H1 (cell line): ENCODE measurements at regions not wholly inside any gene's neighbourhood (a gene's known extent, or its start where the extent isn't known, plus 50 kb on each side); places are given as distances from the start of the nearest gene placed in this dataset.

Experiments
- CTCF ChIA-PET: fragments of 300-600 bp; sonication (Branson Sonifier 250); formaldehyde crosslinking; loops from one replicate; lab custom pipeline; 2021; ENCODE audit not compliant: partially characterized antibody; lab: Charles Lee
- POLR2A ChIA-PET: fragments of 300-600 bp; sonication (Branson Sonifier 250); formaldehyde crosslinking; loops from one replicate; lab custom pipeline; 2021; ENCODE audit warnings: inconsistent platforms; ENCODE audit not compliant: partially characterized antibody; lab: Charles Lee
- DNase-seq, 2 experiments: peaks; one replicate each; pipeline versions ENCODE4 v3.0.0 to v3.0.0-alpha.2; 2010 to 2022; ENCODE audit warnings: low spot score in 2 of 2, low read depth in 1 of 2, mixed read lengths in 1 of 2
- FAIRE-seq: peaks from 2 replicates; lab custom pipeline; 2011; peaks lifted over from hg19 to GRCh38; lab: Jason Lieb, UNC
- H2AFZ ChIP-seq: 2 replicates; pipeline ENCODE4 v1.8.1; 2012; ENCODE audit warnings: low read length, inconsistent platforms
- H2AK5ac ChIP-seq: 2 replicates; pipeline ENCODE4 v1.6.1; 2013; ENCODE audit warnings: low read depth, low read length
- H2BK120ac ChIP-seq: replicated peaks from 2 replicates; pipeline ENCODE3; 2013; ENCODE audit warnings: low read depth, low read length, inconsistent platforms
- H2BK12ac ChIP-seq: 2 replicates; pipeline ENCODE4 v1.6.1; 2013; ENCODE audit warnings: low read depth, low read length
- H2BK15ac ChIP-seq: 2 replicates; pipeline ENCODE4 v1.6.1; 2013; ENCODE audit warnings: low read length
- H2BK20ac ChIP-seq: 2 replicates; pipeline ENCODE4 v1.6.1; 2013; ENCODE audit warnings: low read length
- H2BK5ac ChIP-seq: 2 replicates; pipeline ENCODE4 v1.6.1; 2013; ENCODE audit warnings: low read depth, low read length
- H3K14ac ChIP-seq: 2 replicates; pipeline ENCODE4 v1.6.1; 2013; ENCODE audit warnings: inconsistent platforms; ENCODE audit not compliant: insufficient read length
- H3K18ac ChIP-seq: 2 replicates; pipeline ENCODE4 v1.6.1; 2013; ENCODE audit warnings: low read length; ENCODE audit errors: extremely low read depth
- H3K23ac ChIP-seq: 2 replicates; pipeline ENCODE4 v1.6.1; 2013; ENCODE audit warnings: inconsistent platforms; ENCODE audit not compliant: insufficient read length
- H3K23me2 ChIP-seq: 2 replicates; pipeline ENCODE4 v1.6.1; 2013; ENCODE audit warnings: low read depth, low read length
- H3K27ac ChIP-seq: 2 replicates; pipeline ENCODE4 v1.6.1; 2011; ENCODE audit warnings: low read depth, low read length, inconsistent platforms
- H3K27me3 ChIP-seq, 4 experiments: replicated peaks in 1 of 4; 1 replicate in 1 of 4; 2 replicates in 3 of 4; pipeline versions ENCODE4 v1.6.1 to v1.8.1; 2011 to 2013; ENCODE audit warnings: low read length in 3 of 4, mild to moderate bottlenecking in 3 of 4, inconsistent platforms in 2 of 4, mixed read lengths in 2 of 4, moderate library complexity in 1 of 4; ENCODE audit not compliant: control insufficient read depth in 3 of 4, insufficient read depth in 3 of 4; ENCODE audit errors: extremely low read depth in 1 of 4
- H3K36me3 ChIP-seq, 4 experiments: 2 replicates each; pipeline versions ENCODE4 v1.6.1 to v1.8.1; 2011 to 2013; ENCODE audit warnings: mild to moderate bottlenecking in 4 of 4, low read length in 3 of 4, moderate library complexity in 2 of 4, control low read depth in 1 of 4, inconsistent platforms in 1 of 4; ENCODE audit not compliant: insufficient read depth in 4 of 4, control insufficient read depth in 2 of 4
- H3K4ac ChIP-seq: replicated peaks from 2 replicates; pipeline ENCODE3; 2013; ENCODE audit warnings: low read length, low read depth, mixed read lengths, inconsistent platforms; ENCODE audit not compliant: insufficient read length
- H3K4me1 ChIP-seq, 4 experiments: replicated peaks in 1 of 4; 1 replicate in 1 of 4; 2 replicates in 3 of 4; pipeline versions ENCODE4 v1.6.1 to v1.8.1; 2011 to 2013; ENCODE audit warnings: low read length in 3 of 4, inconsistent platforms in 2 of 4, mixed read lengths in 1 of 4; ENCODE audit not compliant: insufficient read depth in 4 of 4, control insufficient read depth in 3 of 4
- H3K4me2 ChIP-seq, 2 experiments: 2 replicates each; pipeline versions ENCODE4 v1.6.1 to v1.8.1; 2011 to 2013; ENCODE audit warnings: low read depth in 2 of 2, low read length in 2 of 2, control low read depth in 1 of 2, inconsistent platforms in 1 of 2, mild to moderate bottlenecking in 1 of 2; ENCODE audit not compliant: insufficient read depth in 1 of 2
- H3K4me3 ChIP-seq, 4 experiments: fragments of 200-600, 300-600 bp in 1 of 4; sonication (generic), shearing (Covaris generic), sonication (Bioruptor Twin) in 1 of 4; 2 replicates each; pipeline versions ENCODE4 v1.5.1 to v1.8.1; 2011 to 2016; ENCODE audit warnings: low read length in 4 of 4, low read depth in 3 of 4, control low read depth in 2 of 4, inconsistent platforms in 2 of 4, mild to moderate bottlenecking in 2 of 4, mixed read lengths in 1 of 4, moderate library complexity in 1 of 4; ENCODE audit not compliant: insufficient read depth in 2 of 4; ENCODE audit errors: extremely low read depth in 1 of 4
- H3K56ac ChIP-seq: replicated peaks from 2 replicates; pipeline ENCODE3; 2013; ENCODE audit warnings: low read depth, mild to moderate bottlenecking, mixed read lengths, low read length, inconsistent platforms; ENCODE audit not compliant: insufficient read length
- H3K79me1 ChIP-seq: 2 replicates; pipeline ENCODE4 v1.6.1; 2013; ENCODE audit warnings: low read depth, low read length, control low read depth
- H3K79me2 ChIP-seq, 2 experiments: 2 replicates each; pipeline versions ENCODE4 v1.6.1 to v1.8.1; 2012 to 2013; ENCODE audit warnings: low read length in 2 of 2, mild to moderate bottlenecking in 2 of 2, inconsistent platforms in 1 of 2; ENCODE audit not compliant: insufficient read depth in 2 of 2, control insufficient read depth in 1 of 2
- H3K9ac ChIP-seq, 4 experiments: replicated peaks in 1 of 4; 1 replicate in 1 of 4; 2 replicates in 3 of 4; pipeline versions ENCODE4 v1.6.1 to v1.8.1; 2011 to 2013; ENCODE audit warnings: low read depth in 3 of 4, low read length in 3 of 4, control low read depth in 2 of 4, mild to moderate bottlenecking in 2 of 4, moderate library complexity in 2 of 4, inconsistent platforms in 1 of 4; ENCODE audit errors: extremely low read depth in 1 of 4
- H3K9me3 ChIP-seq, 2 experiments: 2 replicates each; pipeline versions ENCODE4 v1.6.1 to v1.8.1; 2012 to 2013; ENCODE audit warnings: mild to moderate bottlenecking in 2 of 2, moderate library complexity in 2 of 2, control low read depth in 1 of 2, inconsistent platforms in 1 of 2, low read depth in 1 of 2, low read length in 1 of 2, mixed read lengths in 1 of 2; ENCODE audit not compliant: insufficient read depth in 2 of 2
- H4K20me1 ChIP-seq, 2 experiments: replicated peaks in 1 of 2; 2 replicates each; pipeline versions ENCODE3 to v1.8.1; 2011 to 2013; ENCODE audit warnings: inconsistent platforms in 2 of 2, low read length in 2 of 2, mild to moderate bottlenecking in 1 of 2; ENCODE audit not compliant: insufficient read depth in 2 of 2, control insufficient read depth in 1 of 2
- H4K5ac ChIP-seq: 2 replicates; pipeline ENCODE4 v1.6.1; 2013; ENCODE audit warnings: low read length, low read depth, mixed read lengths, inconsistent platforms; ENCODE audit not compliant: insufficient read length
- H4K8ac ChIP-seq: 2 replicates; pipeline ENCODE4 v1.8.0; 2013; ENCODE audit warnings: mild to moderate bottlenecking, moderate library complexity, low read length, inconsistent platforms; ENCODE audit not compliant: insufficient read depth; ENCODE audit errors: extremely low read depth
- H4K91ac ChIP-seq: replicated peaks from 2 replicates; pipeline ENCODE3; 2013; ENCODE audit warnings: low read length, mixed read lengths, inconsistent platforms; ENCODE audit not compliant: insufficient read length
- BCL11A ChIP-seq, 2 experiments: IDR thresholded peaks; one replicate each; pipeline ENCODE4 v1.6.1; 2011; ENCODE audit warnings: low read depth in 2 of 2, low read length in 2 of 2, mild to moderate bottlenecking in 2 of 2
- BRCA1 ChIP-seq: IDR thresholded peaks from 2 replicates; pipeline ENCODE4 v1.6.1; 2012; ENCODE audit warnings: low read depth, low read length, improper control_type of control experiment
- KDM1A ChIP-seq: fragments of 200-600, 300-600 bp; sonication (generic); IDR thresholded peaks from 2 replicates; pipeline ENCODE4 v1.7.1; 2016; ENCODE audit warnings: mild to moderate bottlenecking, low read length, borderline replicate concordance
- MAFK ChIP-seq: IDR thresholded peaks from 2 replicates; pipeline ENCODE4 v1.6.1; 2012; ENCODE audit warnings: low read depth, mild to moderate bottlenecking, improper control_type of control experiment, low read length
- PHF8 ChIP-seq: fragments of 200-600 bp; sonication (generic); conservative IDR thresholded peaks from 2 replicates; pipeline ENCODE4 v1.7.1; 2012; ENCODE audit warnings: low read depth, mild to moderate bottlenecking, inconsistent platforms, low read length, moderate library complexity
- RFX5 ChIP-seq: IDR thresholded peaks from 2 replicates; pipeline ENCODE4 v1.6.1; 2011; ENCODE audit warnings: low read depth, low read length, improper control_type of control experiment, borderline replicate concordance
- SP1 ChIP-seq: IDR thresholded peaks from 2 replicates; pipeline ENCODE4 v1.6.1; 2011; ENCODE audit warnings: low read depth, low read length
- SRF ChIP-seq: IDR thresholded peaks from 2 replicates; pipeline ENCODE4 v1.6.1; 2011; ENCODE audit warnings: mild to moderate bottlenecking, low read depth, low read length, moderate library complexity
- TEAD4 ChIP-seq: IDR thresholded peaks from 2 replicates; pipeline ENCODE4 v1.6.1; 2012; ENCODE audit warnings: low read depth, low read length, inconsistent platforms, mixed read lengths
- WGBS, 2 experiments: shearing (Covaris generic) in 1 of 2; methylation state at CpG; one replicate each; pipeline versions ENCODE4 v1.1.6 to v1.1.7; 2013 to 2015; ENCODE audit warnings: low lambda C conversion rate in 2 of 2, mixed read lengths in 2 of 2, inconsistent platforms in 1 of 2, low coverage in 1 of 2, missing lambda C conversion rate in 1 of 2; ENCODE audit not compliant: insufficient replicate concordance in 2 of 2, insufficient coverage in 1 of 2, insufficient read length in 1 of 2; ENCODE audit errors: extremely low coverage in 1 of 2, missing lambda C conversion rate in 1 of 2; 5-methylcytosine and 5-hydroxymethylcytosine counted together
- TF ChIP-seq, protein P1 (sequence below), 3 experiments: IDR thresholded peaks; 1 replicate in 2 of 3; 2 replicates in 1 of 3; pipeline versions ENCODE4 v1.5.1 to v1.6.1; 2011; ENCODE audit warnings: low read length in 3 of 3, mild to moderate bottlenecking in 3 of 3, inconsistent platforms in 2 of 3, low read depth in 1 of 3, moderate library complexity in 1 of 3; ENCODE audit not compliant: insufficient read depth in 1 of 3; ENCODE audit errors: control extremely low read depth in 1 of 3
- TF ChIP-seq, protein P2 (sequence below): IDR thresholded peaks from 2 replicates; pipeline ENCODE4 v1.6.1; 2011; ENCODE audit warnings: low read length, improper control_type of control experiment

DNA sequence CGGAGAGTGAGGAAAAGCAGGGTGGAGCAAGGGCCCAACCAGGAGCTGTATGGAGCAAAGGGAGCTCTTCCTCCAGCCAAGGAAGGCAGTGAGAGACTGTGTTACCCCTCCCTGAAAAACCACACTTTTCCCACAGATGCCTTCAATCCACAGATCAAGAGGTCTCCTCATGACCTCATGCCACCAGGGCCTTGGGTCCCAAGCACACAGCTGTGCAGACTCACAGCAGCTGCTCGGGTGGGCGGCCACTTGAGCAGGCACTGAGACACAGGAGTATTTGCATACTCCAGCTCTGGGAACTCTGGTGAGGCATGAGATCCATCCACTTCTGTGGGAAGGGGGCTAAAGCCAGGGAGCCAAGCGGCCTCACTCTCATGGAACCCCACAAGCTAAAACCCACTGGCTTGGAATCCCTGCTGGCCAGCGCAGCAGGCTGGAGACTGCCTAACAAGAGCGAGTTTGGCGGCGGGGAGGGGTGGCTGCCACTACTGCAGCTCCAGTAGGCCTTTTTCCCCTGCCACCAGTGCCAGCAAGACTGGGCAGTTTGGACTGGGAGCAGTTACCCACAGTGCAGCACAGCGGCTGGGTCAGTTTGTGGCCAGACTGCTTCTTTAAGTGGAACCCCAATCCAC lies 880.6 kb upstream of the ARPP21 start:
- H2BK12ac ChIP-seq: no peak overlapping the region
- no peak overlapping the region for H2AFZ ChIP-seq
- no peak overlapping the region for H3K4me2 ChIP-seq
- 80% methylated on average over 9 of the region's 9 CpGs; no CpG with 5 or more reads in 1 of the 2 experiments for WGBS, 2 experiments
- H2BK20ac ChIP-seq: no peak overlapping the region
- no peaks in the 10 kb centered on the region for H3K9me3 ChIP-seq
- no peak overlapping the region for H4K91ac ChIP-seq
- no peak overlapping the region for H3K56ac ChIP-seq
- no peak overlapping the region for H3K9ac ChIP-seq
- H2AK5ac ChIP-seq: no peak overlapping the region
- no peak overlapping the region for H2BK5ac ChIP-seq
- H3K23me2 ChIP-seq: no peaks in the 10 kb centered on the region
- POLR2A ChIA-PET: no interaction called here
- no peak overlapping the region for H3K27ac ChIP-seq
- no peaks in the 10 kb centered on the region for H3K79me2 ChIP-seq
- DNase-seq: no peak
- H3K79me1 ChIP-seq: no peaks in the 10 kb centered on the region
- no peak overlapping the region for H4K5ac ChIP-seq
- no peak overlapping the region for H3K14ac ChIP-seq
- no peak overlapping the region for H3K23ac ChIP-seq
- no peak overlapping the region for H2BK120ac ChIP-seq
- CTCF ChIA-PET: no interaction called here
- H2BK15ac ChIP-seq: no peak overlapping the region
- H3K4me3 ChIP-seq: no peak overlapping the region
- no peak for FAIRE-seq
- no peak overlapping the region for H4K8ac ChIP-seq
- H3K36me3 ChIP-seq: no peaks in the 10 kb centered on the region
- H3K4me1 ChIP-seq: no peaks in the 10 kb centered on the region
- H3K27me3 ChIP-seq: peaks cover 0 to under 1% (median 0%) of the 10 kb centered on the region in 4 experiments; a peak in 1 of 7 replicates
- H3K18ac ChIP-seq: no peak overlapping the region
- no peaks in the 10 kb centered on the region for H4K20me1 ChIP-seq
- no peak overlapping the region for H3K4ac ChIP-seq
- no peak for TF ChIP-seq RFX5
- no peak for TF ChIP-seq MAFK
- no peak for TF ChIP-seq KDM1A
- TF ChIP-seq BRCA1: no peak
- TF ChIP-seq TEAD4: no peak
- no peak for TF ChIP-seq SRF
- no peak for TF ChIP-seq BCL11A (IDR thresholded peaks at IDR 0.05; ENCODE audit: low read depth in 2 of 2, low read length in 2 of 2)
- TF ChIP-seq, protein P1, sequence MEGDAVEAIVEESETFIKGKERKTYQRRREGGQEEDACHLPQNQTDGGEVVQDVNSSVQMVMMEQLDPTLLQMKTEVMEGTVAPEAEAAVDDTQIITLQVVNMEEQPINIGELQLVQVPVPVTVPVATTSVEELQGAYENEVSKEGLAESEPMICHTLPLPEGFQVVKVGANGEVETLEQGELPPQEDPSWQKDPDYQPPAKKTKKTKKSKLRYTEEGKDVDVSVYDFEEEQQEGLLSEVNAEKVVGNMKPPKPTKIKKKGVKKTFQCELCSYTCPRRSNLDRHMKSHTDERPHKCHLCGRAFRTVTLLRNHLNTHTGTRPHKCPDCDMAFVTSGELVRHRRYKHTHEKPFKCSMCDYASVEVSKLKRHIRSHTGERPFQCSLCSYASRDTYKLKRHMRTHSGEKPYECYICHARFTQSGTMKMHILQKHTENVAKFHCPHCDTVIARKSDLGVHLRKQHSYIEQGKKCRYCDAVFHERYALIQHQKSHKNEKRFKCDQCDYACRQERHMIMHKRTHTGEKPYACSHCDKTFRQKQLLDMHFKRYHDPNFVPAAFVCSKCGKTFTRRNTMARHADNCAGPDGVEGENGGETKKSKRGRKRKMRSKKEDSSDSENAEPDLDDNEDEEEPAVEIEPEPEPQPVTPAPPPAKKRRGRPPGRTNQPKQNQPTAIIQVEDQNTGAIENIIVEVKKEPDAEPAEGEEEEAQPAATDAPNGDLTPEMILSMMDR (IDR thresholded peaks at IDR 0.05; ENCODE audit: control extremely low read depth in 1 of 3, insufficient read depth in 1 of 3, low read depth in 1 of 3, low read length in 3 of 3): no peak
- TF ChIP-seq, protein P2, sequence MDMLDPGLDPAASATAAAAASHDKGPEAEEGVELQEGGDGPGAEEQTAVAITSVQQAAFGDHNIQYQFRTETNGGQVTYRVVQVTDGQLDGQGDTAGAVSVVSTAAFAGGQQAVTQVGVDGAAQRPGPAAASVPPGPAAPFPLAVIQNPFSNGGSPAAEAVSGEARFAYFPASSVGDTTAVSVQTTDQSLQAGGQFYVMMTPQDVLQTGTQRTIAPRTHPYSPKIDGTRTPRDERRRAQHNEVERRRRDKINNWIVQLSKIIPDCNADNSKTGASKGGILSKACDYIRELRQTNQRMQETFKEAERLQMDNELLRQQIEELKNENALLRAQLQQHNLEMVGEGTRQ: no peak
- TF ChIP-seq PHF8: no peak
- no peak for TF ChIP-seq SP1
